Stimulated activated CD8-positive, alpha-beta memory T cell treated with anti-CD3 and anti-CD28 coated beads, Interleukin-12 subunit alpha, Interleukin-12 subunit beta, amount 100 ng/mL, for 1 hour (primary cell): ENCODE measurements at regions not wholly inside any gene's neighbourhood (a gene's known extent, or its start where the extent isn't known, plus 50 kb on each side); places are given as distances from the start of the nearest gene placed in this dataset.
"Not testable (repeated sequence)": the region's sequence is repeated elsewhere in the genome, so short reads cannot be mapped to it uniquely, and the experiment has no call there.

ENCODE experiments used
- DNase-seq: peaks from one replicate; pipeline ENCODE4 v3.0.0-alpha.2; 2020; ENCODE audit warnings: low read depth

- not testable (repeated sequence) for DNase-seq
These were observed 361.6 kb upstream of the SGO1 start for GRCh38 chr3:20547361-20548269.

- no peak for DNase-seq
These were observed 360.6 kb upstream of the SGO1 start for GRCh38 chr3:20546636-20547035.

GRCh38 chr3:20543535-20544226 lies 357.7 kb upstream of the SGO1 start:
- no peak for DNase-seq

GRCh38 chr3:20540066-20540465 lies 354.1 kb upstream of the SGO1 start:
- no peak for DNase-seq

- no peak for DNase-seq
These were observed 353.7 kb upstream of the SGO1 start for GRCh38 chr3:20539666-20540065.

- no peak for DNase-seq
These were observed 351.2 kb upstream of the SGO1 start for GRCh38 chr3:20537234-20537633.

GRCh38 chr3:20529911-20530310 lies 343.9 kb upstream of the SGO1 start:
- no peak for DNase-seq

GRCh38 chr3:20528180-20528770 lies 342.3 kb upstream of the SGO1 start:
- DNase-seq: no peak

GRCh38 chr3:20527368-20527767 lies 341.4 kb upstream of the SGO1 start:
- no peak for DNase-seq

- no peak for DNase-seq
These were observed 338.3 kb upstream of the SGO1 start for GRCh38 chr3:20524328-20524727.

GRCh38 chr3:20523293-20523692 lies 337.3 kb upstream of the SGO1 start:
- no peak for DNase-seq

GRCh38 chr3:20517316-20517715 lies 331.3 kb upstream of the SGO1 start:
- DNase-seq: not testable (repeated sequence)

GRCh38 chr3:20516311-20516710 lies 330.3 kb upstream of the SGO1 start:
- no peak for DNase-seq

- no peak for DNase-seq
These were observed 329.8 kb upstream of the SGO1 start for GRCh38 chr3:20515834-20516233.

- no peak for DNase-seq
These were observed 326.0 kb upstream of the SGO1 start for GRCh38 chr3:20511863-20512505.

- no peak for DNase-seq
These were observed 324.4 kb upstream of the SGO1 start for GRCh38 chr3:20510396-20510795.

GRCh38 chr3:20503394-20504082 lies 317.5 kb upstream of the SGO1 start:
- DNase-seq: no peak

GRCh38 chr3:20490996-20491395 lies 305.0 kb upstream of the SGO1 start:
- DNase-seq: no peak

GRCh38 chr3:20488151-20488550 lies 302.1 kb upstream of the SGO1 start:
- no peak for DNase-seq

GRCh38 chr3:20484126-20484525 lies 298.1 kb upstream of the SGO1 start:
- no peak for DNase-seq

GRCh38 chr3:20482350-20482749 lies 296.3 kb upstream of the SGO1 start:
- DNase-seq: no peak
